Activated CD8-positive, alpha-beta T cell treated with anti-CD3 and anti-CD28 coated beads for 36 hours (primary cell): ENCODE measurements at regions not wholly inside any gene's neighbourhood (a gene's known extent, or its start where the extent isn't known, plus 50 kb on each side); places are given as distances from the start of the nearest gene placed in this dataset.

Experiments
- ATAC-seq: fragments of 200-7000 bp; cut with Tn5 transposase; one replicate; pipeline ENCODE4 v1.10.0; 2021; ENCODE audit warnings: mild to moderate bottlenecking, moderate library complexity
- CTCF ChIA-PET: fragments of 350-600 bp; sonication (Branson Sonifier 250); formaldehyde crosslinking; loops from one replicate; lab custom pipeline; 2021; ENCODE audit warnings: antibody characterized with exemption; lab: Charles Lee
- POLR2A ChIA-PET: fragments of 350-600 bp; sonication (Branson Sonifier 250); formaldehyde crosslinking; loops from one replicate; lab custom pipeline; 2021; ENCODE audit warnings: antibody characterized with exemption; lab: Charles Lee
- DNase-seq: peaks from one replicate; pipeline ENCODE4 v3.0.0-alpha.2; 2020
- H3K27ac Mint-ChIP-seq: one replicate; pipeline ENCODE4 v1.8.0; 2021; ENCODE audit warnings: mild to moderate bottlenecking, mixed read lengths
- H3K27me3 Mint-ChIP-seq: one replicate; pipeline ENCODE4 v1.8.0; 2021; ENCODE audit warnings: mixed read lengths
- H3K36me3 Mint-ChIP-seq: one replicate; pipeline ENCODE4 v1.8.0; 2021; ENCODE audit warnings: low read depth, mixed read lengths
- H3K4me1 Mint-ChIP-seq: one replicate; pipeline ENCODE4 v1.8.0; 2021; ENCODE audit warnings: low read depth, mixed read lengths
- H3K4me3 Mint-ChIP-seq: one replicate; pipeline ENCODE4 v1.8.0; 2021; ENCODE audit warnings: mild to moderate bottlenecking, moderate library complexity, mixed read lengths
- H3K9me3 Mint-ChIP-seq: one replicate; pipeline ENCODE4 v1.8.0; 2021; ENCODE audit warnings: mixed read lengths
- intact Hi-C: fragments of 100-400 bp; cut with micrococcal nuclease; formaldehyde crosslinking; loops from one replicate; pipeline ENCODE4 v1.10.0; 2022
- TF ChIP-seq, protein P1 (sequence below): fragments of 200-600 bp; IDR thresholded peaks from one replicate; pipeline ENCODE4 v1.8.0; 2022; ENCODE audit warnings: antibody characterized with exemption, mild to moderate bottlenecking

GRCh38 chr13:82766732-82767321 lies 1115.4 kb downstream of the SLITRK1 start:
- TF ChIP-seq, protein P1, sequence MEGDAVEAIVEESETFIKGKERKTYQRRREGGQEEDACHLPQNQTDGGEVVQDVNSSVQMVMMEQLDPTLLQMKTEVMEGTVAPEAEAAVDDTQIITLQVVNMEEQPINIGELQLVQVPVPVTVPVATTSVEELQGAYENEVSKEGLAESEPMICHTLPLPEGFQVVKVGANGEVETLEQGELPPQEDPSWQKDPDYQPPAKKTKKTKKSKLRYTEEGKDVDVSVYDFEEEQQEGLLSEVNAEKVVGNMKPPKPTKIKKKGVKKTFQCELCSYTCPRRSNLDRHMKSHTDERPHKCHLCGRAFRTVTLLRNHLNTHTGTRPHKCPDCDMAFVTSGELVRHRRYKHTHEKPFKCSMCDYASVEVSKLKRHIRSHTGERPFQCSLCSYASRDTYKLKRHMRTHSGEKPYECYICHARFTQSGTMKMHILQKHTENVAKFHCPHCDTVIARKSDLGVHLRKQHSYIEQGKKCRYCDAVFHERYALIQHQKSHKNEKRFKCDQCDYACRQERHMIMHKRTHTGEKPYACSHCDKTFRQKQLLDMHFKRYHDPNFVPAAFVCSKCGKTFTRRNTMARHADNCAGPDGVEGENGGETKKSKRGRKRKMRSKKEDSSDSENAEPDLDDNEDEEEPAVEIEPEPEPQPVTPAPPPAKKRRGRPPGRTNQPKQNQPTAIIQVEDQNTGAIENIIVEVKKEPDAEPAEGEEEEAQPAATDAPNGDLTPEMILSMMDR: no peak
- ChIA-PET CTCF (no interaction called here), POLR2A (no interaction called here)
- no peak for DNase-seq
- Mint-ChIP-seq H3K9me3 (peaks cover 10% of the 10 kb centered on the region), H3K4me1 (no peaks in the 10 kb centered on the region), H3K4me3 (no peak overlapping the region), H3K27ac (no peak overlapping the region), H3K36me3 (no peaks in the 10 kb centered on the region), H3K27me3 (no peaks in the 10 kb centered on the region)
- ATAC-seq: no peak
- intact Hi-C loops: no loop called here

DNA sequence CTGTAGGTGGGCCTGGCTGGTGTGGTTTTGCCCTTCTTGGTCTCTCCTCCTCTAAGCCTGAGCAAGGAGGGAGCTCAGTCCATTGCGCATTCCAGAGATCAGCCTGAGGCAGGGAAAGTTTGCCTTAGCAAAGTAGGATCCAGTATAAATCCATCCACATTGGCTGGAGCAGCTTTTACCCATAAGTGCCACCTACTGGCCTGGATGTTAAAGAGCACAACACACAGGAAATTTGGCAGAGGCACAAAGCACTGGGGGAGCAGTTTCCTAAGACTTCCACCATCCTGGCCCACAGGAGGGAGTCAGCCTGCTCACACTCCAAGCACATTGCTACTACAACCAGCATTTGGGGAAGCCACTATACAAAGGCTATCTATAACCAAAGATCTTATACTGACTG lies 1124.2 kb downstream of the SLITRK1 start:
- no peaks in the 10 kb centered on the region for H3K4me1 Mint-ChIP-seq
- H3K9me3 Mint-ChIP-seq: peaks cover 4% of the 10 kb centered on the region
- TF ChIP-seq, protein P1: no peak
- DNase-seq (no peak), ATAC-seq (no peak)
- no peaks in the 10 kb centered on the region for H3K36me3 Mint-ChIP-seq
- no peak overlapping the region for H3K27ac Mint-ChIP-seq
- H3K27me3 Mint-ChIP-seq: no peaks in the 10 kb centered on the region
- no peak overlapping the region for H3K4me3 Mint-ChIP-seq
- ChIA-PET POLR2A (no interaction called here), CTCF (no interaction called here)
- intact Hi-C loops: no loop called here

DNA sequence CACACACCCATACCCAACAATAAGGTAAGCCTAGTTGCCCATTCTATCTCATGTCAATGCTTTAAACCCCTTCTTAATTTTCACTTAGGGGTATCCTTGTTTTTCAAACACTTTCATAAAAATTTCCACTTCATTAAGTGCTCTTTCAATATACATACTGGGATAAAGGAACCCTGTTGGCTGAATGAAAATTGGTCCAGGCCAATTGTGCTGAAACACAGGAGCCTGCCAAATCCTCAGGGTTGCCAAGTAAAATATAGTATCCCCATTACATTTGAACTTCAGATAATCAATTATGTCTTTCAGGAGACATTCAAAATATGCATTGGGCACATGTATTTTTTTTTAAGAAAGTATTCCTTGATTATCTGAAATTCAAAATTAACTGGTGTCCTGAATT lies 1131.1 kb downstream of the SLITRK1 start:
- CTCF ChIA-PET: no interaction called here
- H3K27me3 Mint-ChIP-seq: no peaks in the 10 kb centered on the region
- ATAC-seq (no peak), DNase-seq (no peak)
- no peaks in the 10 kb centered on the region for H3K36me3 Mint-ChIP-seq
- no peak overlapping the region for H3K27ac Mint-ChIP-seq
- H3K9me3 Mint-ChIP-seq: no peaks in the 10 kb centered on the region
- no peaks in the 10 kb centered on the region for H3K4me1 Mint-ChIP-seq
- TF ChIP-seq, protein P1: no peak
- intact Hi-C loops: no loop called here
- no peak overlapping the region for H3K4me3 Mint-ChIP-seq
- POLR2A ChIA-PET: no interaction called here

GRCh38 chr13:82749551-82749950 lies 1132.7 kb downstream of the SLITRK1 start:
- Mint-ChIP-seq H3K4me3 (no peak overlapping the region), H3K9me3 (peaks cover 2% of the 10 kb centered on the region), H3K27ac (no peak overlapping the region), H3K36me3 (no peaks in the 10 kb centered on the region), H3K27me3 (no peaks in the 10 kb centered on the region), H3K4me1 (no peaks in the 10 kb centered on the region)
- intact Hi-C loops: no loop called here
- DNase-seq: no peak
- TF ChIP-seq, protein P1: no peak
- no peak for ATAC-seq
- ChIA-PET CTCF (no interaction called here), POLR2A (no interaction called here)

DNA sequence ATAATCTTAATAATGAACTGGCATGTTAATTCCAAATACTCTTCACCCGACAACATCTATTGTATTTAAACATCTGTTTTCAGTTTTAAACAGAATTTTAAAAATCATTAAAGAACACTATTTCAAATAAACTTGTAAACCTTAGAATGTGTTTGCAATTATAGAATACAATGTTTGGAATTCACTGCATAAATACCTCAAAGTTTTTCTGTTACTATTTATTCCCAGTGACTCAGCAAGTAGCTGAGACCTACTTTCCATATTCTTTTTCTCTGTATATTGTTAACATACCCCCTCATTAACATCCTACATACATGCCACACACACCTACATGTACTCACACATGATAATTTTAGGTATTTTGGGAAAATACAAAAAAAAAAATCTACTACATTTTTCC lies 1134.3 kb downstream of the SLITRK1 start:
- Mint-ChIP-seq H3K9me3 (peaks cover 2% of the 10 kb centered on the region), H3K4me3 (no peak overlapping the region), H3K36me3 (no peaks in the 10 kb centered on the region), H3K27me3 (no peaks in the 10 kb centered on the region), H3K27ac (no peak overlapping the region), H3K4me1 (no peaks in the 10 kb centered on the region)
- DNase-seq (no peak), ATAC-seq (no peak)
- TF ChIP-seq, protein P1: no peak
- intact Hi-C loops: no loop called here
- ChIA-PET CTCF (no interaction called here), POLR2A (no interaction called here)
